B cell (primary cell): ENCODE measurements at regions not wholly inside any gene's neighbourhood (a gene's known extent, or its start where the extent isn't known, plus 50 kb on each side); places are given as distances from the start of the nearest gene placed in this dataset.

Experiments used
- ATAC-seq: fragments of 200-7000 bp; cut with Tn5 transposase; one replicate; pipeline ENCODE4 v1.10.0; 2021; ENCODE audit warnings: low read depth, mild to moderate bottlenecking, moderate number of reproducible peaks, moderate library complexity
- CTCF ChIA-PET: fragments of 350-600 bp; sonication (Branson Sonifier 250); formaldehyde crosslinking; loops from one replicate; lab custom pipeline; 2021; ENCODE audit warnings: antibody characterized with exemption, inconsistent platforms; lab: Charles Lee
- POLR2A ChIA-PET: fragments of 350-600 bp; sonication (Branson Sonifier 250); formaldehyde crosslinking; loops from one replicate; lab custom pipeline; 2021; ENCODE audit warnings: antibody characterized with exemption; lab: Charles Lee
- DNase-seq: peaks from one replicate; pipeline ENCODE4 v3.0.0; 2013
- H2AFZ ChIP-seq: 2 replicates; pipeline ENCODE4 v1.6.1; 2012; ENCODE audit warnings: mild to moderate bottlenecking, low read depth, low read length; ENCODE audit not compliant: insufficient read depth, poor library complexity, severe bottlenecking
- H3K27ac ChIP-seq, 2 donors: 1 replicate in 1 of 2; 2 replicates in 1 of 2; pipeline ENCODE4 v1.5.1; 2012 to 2013; ENCODE audit warnings: low read length in 2 of 2, mild to moderate bottlenecking in 2 of 2, moderate library complexity in 1 of 2
- H3K27me3 ChIP-seq, 4 experiments: fragments of 200-600 bp in 1 of 4; sonication (generic) in 1 of 4; replicated peaks in 1 of 4; 1 replicate in 2 of 4; 2 replicates in 2 of 4; pipeline versions ENCODE4 v1.6.1 to v1.7.0; 2013 to 2016; ENCODE audit warnings: low read length in 3 of 4, mild to moderate bottlenecking in 2 of 4, mixed read lengths in 1 of 4, moderate library complexity in 1 of 4; ENCODE audit not compliant: insufficient read depth in 4 of 4, control insufficient read depth in 3 of 4; ENCODE audit errors: control extremely low read depth in 1 of 4
- H3K36me3 ChIP-seq, 2 experiments: replicated peaks in 1 of 2; 1 replicate in 1 of 2; 2 replicates in 1 of 2; pipeline versions ENCODE4 v1.6.1 to v1.7.1; 2013; ENCODE audit warnings: low read length in 1 of 2; ENCODE audit not compliant: insufficient read depth in 2 of 2, control insufficient read depth in 1 of 2; ENCODE audit errors: control extremely low read depth in 1 of 2, extremely low read depth in 1 of 2
- H3K4me1 ChIP-seq, 2 donors: fragments of 200-600 bp in 1 of 2; sonication (generic) in 1 of 2; 1 replicate in 1 of 2; 2 replicates in 1 of 2; pipeline versions ENCODE4 v1.5.1 to v1.6.1; 2013 to 2017; ENCODE audit warnings: low read length in 2 of 2; ENCODE audit not compliant: control insufficient read depth in 2 of 2, insufficient read depth in 2 of 2
- H3K4me2 ChIP-seq: replicated peaks from 2 replicates; pipeline ENCODE3; 2012; ENCODE audit warnings: mild to moderate bottlenecking, low read depth, low read length; ENCODE audit not compliant: poor library complexity, severe bottlenecking
- H3K4me3 ChIP-seq, 5 experiments: fragments of 200-600 bp in 1 of 5; sonication (generic) in 1 of 5; 1 replicate in 3 of 5; 2 replicates in 2 of 5; pipeline versions ENCODE4 v1.5.1 to v1.7.0; 2011 to 2016; ENCODE audit warnings: low read length in 4 of 5, mild to moderate bottlenecking in 4 of 5, low read depth in 2 of 5, control low read depth in 1 of 5, moderate library complexity in 1 of 5; ENCODE audit not compliant: insufficient read depth in 1 of 5; ENCODE audit errors: control extremely low read depth in 1 of 5, extremely low read depth in 1 of 5
- H3K79me2 ChIP-seq: fragments of 200-600 bp; sonication (generic); one replicate; pipeline ENCODE4 v1.6.0; 2016; ENCODE audit warnings: low read length; ENCODE audit not compliant: control insufficient read depth, insufficient read depth
- H3K9ac ChIP-seq: fragments of 200-600 bp; sonication (generic); 2 replicates; pipeline ENCODE4 v1.6.1; 2017; ENCODE audit warnings: mild to moderate bottlenecking, low read length, moderate library complexity
- H3K9me3 ChIP-seq, 3 donors: one replicate each; pipeline versions ENCODE4 v1.6.1 to v1.7.1; 2013; ENCODE audit warnings: low read length in 2 of 3; ENCODE audit not compliant: control insufficient read depth in 2 of 3, insufficient read depth in 1 of 3; ENCODE audit errors: control extremely low read depth in 1 of 3
- H4K20me1 ChIP-seq: 2 replicates; pipeline ENCODE4 v1.6.0; 2012; ENCODE audit warnings: mild to moderate bottlenecking, low read length; ENCODE audit not compliant: insufficient read depth, control insufficient read depth, poor library complexity, severe bottlenecking
- H3K27ac Mint-ChIP-seq: one replicate; pipeline ENCODE4 v1.8.0; 2021; ENCODE audit warnings: mixed read lengths
- H3K27me3 Mint-ChIP-seq: one replicate; pipeline ENCODE4 v1.8.0; 2021; ENCODE audit warnings: mixed read lengths
- H3K4me1 Mint-ChIP-seq: one replicate; pipeline ENCODE4 v1.8.0; 2021; ENCODE audit warnings: mixed read lengths
- H3K4me3 Mint-ChIP-seq: one replicate; pipeline ENCODE4 v1.8.0; 2021; ENCODE audit warnings: mixed read lengths
- H3K9me3 Mint-ChIP-seq: one replicate; pipeline ENCODE4 v1.8.0; 2022; ENCODE audit warnings: mixed read lengths; ENCODE audit not compliant: insufficient read depth
- CTCF ChIP-seq: fragments of 200-600 bp; IDR thresholded peaks from one replicate; pipeline ENCODE4 v1.8.0; 2022; ENCODE audit warnings: antibody characterized with exemption, mild to moderate bottlenecking
- EZH2 ChIP-seq: IDR thresholded peaks from 2 replicates; pipeline ENCODE4 v1.6.1; 2012; ENCODE audit warnings: borderline replicate concordance, low read depth, mild to moderate bottlenecking, moderate library complexity, low read length; ENCODE audit not compliant: insufficient read depth, poor library complexity, severe bottlenecking
- WGBS: methylation state at CpG from one replicate; pipeline ENCODE4 v1.1.5; 2013; ENCODE audit warnings: missing lambda C conversion rate; ENCODE audit not compliant: insufficient coverage; 5-methylcytosine and 5-hydroxymethylcytosine counted together
- intact Hi-C: fragments of 100-400 bp; cut with micrococcal nuclease; formaldehyde crosslinking; loops from one replicate; pipeline ENCODE4 v1.10.0; 2022

DNA sequence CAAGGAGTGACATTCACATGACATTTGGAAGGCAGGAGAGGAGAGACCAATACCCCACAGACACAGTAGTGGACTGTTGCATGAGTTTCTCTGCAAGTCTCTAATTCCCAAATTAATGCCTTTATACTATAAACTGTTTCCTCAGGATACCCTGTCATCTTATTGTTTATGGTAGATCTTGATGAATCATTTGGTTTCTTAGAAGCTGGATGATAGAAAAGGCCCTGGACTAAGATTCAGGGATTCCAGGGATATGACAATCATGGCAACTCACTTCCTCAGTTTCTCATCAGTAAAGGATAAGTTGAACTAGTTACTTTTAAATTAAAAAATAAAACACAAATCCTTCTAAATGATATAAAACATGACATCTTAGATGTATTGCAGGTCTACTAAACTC, 292.5 kb downstream of the TDRD15 start:
- H3K9me3 ChIP-seq: no peaks in the 10 kb centered on the region
- no peak for ATAC-seq
- Mint-ChIP-seq H3K4me3 (no peak overlapping the region), H3K9me3 (no peaks in the 10 kb centered on the region), H3K27me3 (no peaks in the 10 kb centered on the region), H3K4me1 (no peaks in the 10 kb centered on the region), H3K27ac (no peak overlapping the region)
- no peaks in the 10 kb centered on the region for H3K27me3 ChIP-seq
- no peaks in the 10 kb centered on the region for H3K4me1 ChIP-seq
- ChIA-PET POLR2A (no interaction called here), CTCF (no interaction called here)
- no peaks in the 10 kb centered on the region for H4K20me1 ChIP-seq
- H3K79me2 ChIP-seq: no peaks in the 10 kb centered on the region
- H3K4me2 ChIP-seq: no peak overlapping the region
- TF ChIP-seq CTCF (no peak), EZH2 (no peak)
- intact Hi-C loops: no loop called here
- H2AFZ ChIP-seq: no peak overlapping the region
- no peak overlapping the region for H3K27ac ChIP-seq
- no peak overlapping the region for H3K4me3 ChIP-seq
- DNase-seq: no peak
- H3K36me3 ChIP-seq: no peaks in the 10 kb centered on the region
- no peak overlapping the region for H3K9ac ChIP-seq

DNA sequence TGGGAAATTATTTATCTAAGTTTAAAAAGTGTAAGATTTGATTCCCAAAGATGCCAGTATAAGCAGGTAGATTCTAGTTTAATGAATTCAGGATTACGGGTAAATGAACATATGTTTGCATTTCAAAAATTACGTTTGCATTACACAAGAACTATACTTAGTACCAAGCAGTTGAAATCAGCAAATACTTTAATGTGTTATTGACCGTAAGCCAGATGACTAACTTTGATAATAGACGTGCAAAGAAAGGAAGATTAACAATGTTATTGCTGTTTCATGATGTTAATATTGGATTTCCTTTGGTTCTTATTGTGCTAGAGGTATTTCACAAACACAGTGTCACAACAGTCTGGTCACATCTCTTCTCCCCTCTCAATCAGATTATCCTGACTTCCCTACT, 294.7 kb downstream of the TDRD15 start:
- no peaks in the 10 kb centered on the region for H3K79me2 ChIP-seq
- POLR2A ChIA-PET: no interaction called here
- H2AFZ ChIP-seq: no peak overlapping the region
- ATAC-seq (no peak), DNase-seq (no peak)
- Mint-ChIP-seq H3K4me1 (no peaks in the 10 kb centered on the region), H3K4me3 (no peak overlapping the region), H3K27me3 (no peaks in the 10 kb centered on the region), H3K27ac (no peak overlapping the region), H3K9me3 (no peaks in the 10 kb centered on the region)
- H3K9me3 ChIP-seq: peaks cover 0 to 3% (median 0%) of the 10 kb centered on the region in 3 donors
- no CpG with 5 or more reads among the region's 4 CpGs for WGBS
- intact Hi-C loops: no loop called here
- H3K9ac ChIP-seq: no peak overlapping the region
- H4K20me1 ChIP-seq: no peaks in the 10 kb centered on the region
- H3K4me1 ChIP-seq: no peaks in the 10 kb centered on the region
- H3K4me2 ChIP-seq: no peak overlapping the region
- H3K4me3 ChIP-seq: no peak overlapping the region
- H3K36me3 ChIP-seq: no peaks in the 10 kb centered on the region
- H3K27me3 ChIP-seq: no peaks in the 10 kb centered on the region
- no peak overlapping the region for H3K27ac ChIP-seq
- CTCF ChIA-PET: no interaction called here
- no peak for TF ChIP-seq CTCF
- no peak for TF ChIP-seq EZH2
